ENCODE measurements at regions not wholly inside any gene's neighbourhood (a gene's known extent, or its start where the extent isn't known, plus 50 kb on each side); places are given as distances from the start of the nearest gene placed in this dataset.

- no peak for TF ChIP-seq JUND (IDR thresholded peaks at IDR 0.05)
- no peak for TF ChIP-seq TEAD4 (IDR thresholded peaks at IDR 0.05; ENCODE audit: borderline replicate concordance, insufficient read depth)
- no peak for TF ChIP-seq RFX5 (IDR thresholded peaks at IDR 0.05; ENCODE audit: low read length)
- no peak for TF ChIP-seq PBX3 (IDR thresholded peaks at IDR 0.05)
- TF ChIP-seq CTCF (IDR thresholded peaks at IDR 0.05), result no peak
- TF ChIP-seq EP300 (IDR thresholded peaks at IDR 0.05; ENCODE audit: borderline replicate concordance in 1 of 2, low read depth in 1 of 2, low read length in 1 of 2), result no peak
- no peak for TF ChIP-seq REST (IDR thresholded peaks at IDR 0.05; ENCODE audit: low read depth, low read length)
- TF ChIP-seq NFIC (IDR thresholded peaks at IDR 0.05; ENCODE audit: borderline replicate concordance), result no peak
- no peak for TF ChIP-seq GATA2 (CRISPR knock-in tag; IDR thresholded peaks at IDR 0.05)
- TF ChIP-seq FOSL2 (IDR thresholded peaks at IDR 0.05; ENCODE audit: borderline replicate concordance, low read depth), result no peak
- no peak for TF ChIP-seq MAX (IDR thresholded peaks at IDR 0.05; ENCODE audit: low read depth)
These were observed 76.5 kb upstream of the ALDH1A3 start for GRCh38 chr15:100803171-100803440.
